Transverse colon (tissue), 3 donors: ENCODE measurements at regions not wholly inside any gene's neighbourhood (a gene's known extent, or its start where the extent isn't known, plus 50 kb on each side); places are given as distances from the start of the nearest gene placed in this dataset.

Experiments
- CTCF ChIP-seq, 5 experiments: fragments of 200-600 bp in 3 of 5; fragments of 450-650 bp in 2 of 5; sonication (generic) in 3 of 5; IDR thresholded peaks; 1 replicate in 2 of 5; 2 replicates in 3 of 5; pipeline ENCODE4 v1.5.1; 2016 to 2017; ENCODE audit warnings: antibody characterized with exemption in 5 of 5, inconsistent platforms in 3 of 5, mild to moderate bottlenecking in 2 of 5, moderate library complexity in 1 of 5
- POLR2A ChIP-seq: fragments of 450-650 bp; IDR thresholded peaks from one replicate; pipeline ENCODE4 v1.6.1; 2016; ENCODE audit warnings: antibody characterized with exemption, mild to moderate bottlenecking, moderate library complexity

DNA sequence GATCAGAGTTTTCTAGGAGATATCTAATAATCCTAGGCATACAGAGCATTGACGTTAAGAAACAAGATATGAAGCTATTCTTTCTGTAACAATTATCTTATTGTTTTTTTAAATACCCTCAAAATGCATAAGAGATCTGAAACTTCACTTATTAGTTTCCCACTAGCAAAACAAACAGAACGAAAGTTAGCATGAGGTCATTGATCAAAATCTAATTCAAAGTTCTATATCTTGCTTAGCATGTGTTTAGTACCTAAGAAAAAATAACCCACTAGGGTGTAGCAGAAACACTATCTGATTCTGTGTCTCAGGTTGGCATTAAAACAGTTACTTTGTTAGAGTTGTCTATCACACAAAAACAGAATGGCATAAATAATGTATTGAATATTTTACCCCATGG lies 1288.4 kb downstream of the EPHA7 start:
- TF ChIP-seq POLR2A (no peak), CTCF (IDR thresholded peaks at IDR 0.05) (no peak)
